Liver (tissue), 8 donors: ENCODE measurements at regions not wholly inside any gene's neighbourhood (a gene's known extent, or its start where the extent isn't known, plus 50 kb on each side); places are given as distances from the start of the nearest gene placed in this dataset.

ENCODE experiments used
- DNase-seq: peaks from one replicate; pipeline ENCODE4 v3.0.0-alpha.2; 2017; ENCODE audit warnings: low spot score
- H3K27ac ChIP-seq, 2 donors: one replicate each; pipeline ENCODE4 v1.7.0; 2013; ENCODE audit warnings: inconsistent platforms in 2 of 2, low read length in 2 of 2, control low read depth in 1 of 2, low read depth in 1 of 2, mild to moderate bottlenecking in 1 of 2
- H3K27me3 ChIP-seq, 4 donors: one replicate each; pipeline versions ENCODE4 v1.6.1 to v1.7.0; 2013; ENCODE audit warnings: low read length in 3 of 4, inconsistent platforms in 1 of 4, mild to moderate bottlenecking in 1 of 4, moderate library complexity in 1 of 4; ENCODE audit not compliant: control insufficient read depth in 4 of 4, insufficient read depth in 4 of 4
- H3K36me3 ChIP-seq, 4 donors: one replicate each; pipeline versions ENCODE4 v1.6.1 to v1.7.0; 2013; ENCODE audit warnings: low read length in 3 of 4, mild to moderate bottlenecking in 3 of 4, low read depth in 1 of 4, moderate library complexity in 1 of 4; ENCODE audit not compliant: control insufficient read depth in 4 of 4, insufficient read depth in 3 of 4
- H3K4me1 ChIP-seq, 4 donors: one replicate each; pipeline versions ENCODE4 v1.6.1 to v1.7.0; 2013; ENCODE audit warnings: low read length in 3 of 4, mild to moderate bottlenecking in 3 of 4, moderate library complexity in 1 of 4; ENCODE audit not compliant: control insufficient read depth in 4 of 4, insufficient read depth in 4 of 4
- H3K4me3 ChIP-seq, 3 donors: one replicate each; pipeline versions ENCODE4 v1.6.1 to v1.7.0; 2013; ENCODE audit warnings: low read length in 3 of 3, control low read depth in 1 of 3, low read depth in 1 of 3, mild to moderate bottlenecking in 1 of 3
- H3K9ac ChIP-seq, 2 donors: one replicate each; pipeline ENCODE4 v1.7.0; 2013; ENCODE audit warnings: low read length in 2 of 2, mild to moderate bottlenecking in 2 of 2, moderate library complexity in 2 of 2, control low read depth in 1 of 2, low read depth in 1 of 2
- H3K9me3 ChIP-seq, 4 donors: one replicate each; pipeline versions ENCODE4 v1.6.1 to v1.7.0; 2013; ENCODE audit warnings: low read length in 3 of 4; ENCODE audit not compliant: control insufficient read depth in 4 of 4
- ATF3 ChIP-seq: IDR thresholded peaks from 2 replicates; pipeline ENCODE4 v1.6.1; 2016; ENCODE audit warnings: antibody characterized with exemption
- CTCF ChIP-seq: fragments of 150-350 bp; IDR thresholded peaks from 2 replicates; pipeline ENCODE4 v1.5.1; 2017; ENCODE audit warnings: improper control_type of control experiment, low read depth, low read length; ENCODE audit not compliant: missing input control
- FOXA2 ChIP-seq: IDR thresholded peaks from 2 replicates; pipeline ENCODE4 v1.6.1; 2016; ENCODE audit warnings: antibody characterized with exemption
- HNF4G ChIP-seq: IDR thresholded peaks from 2 replicates; pipeline ENCODE4 v1.6.1; 2016; ENCODE audit warnings: antibody characterized with exemption
- NR2F2 ChIP-seq: IDR thresholded peaks from 2 replicates; pipeline ENCODE4 v1.6.1; 2016; ENCODE audit warnings: antibody characterized with exemption
- REST ChIP-seq: IDR thresholded peaks from 2 replicates; pipeline ENCODE4 v1.6.1; 2016; ENCODE audit warnings: antibody characterized with exemption, mild to moderate bottlenecking
- YY1 ChIP-seq: IDR thresholded peaks from 2 replicates; pipeline ENCODE4 v1.6.1; 2016; ENCODE audit warnings: antibody characterized with exemption, mild to moderate bottlenecking
- WGBS: extraction: QIAGEN DNeasy Blood & Tissue Kit; methylation state at CpG from one replicate; pipeline ENCODE4 v1.1.7; 2013; 5-methylcytosine and 5-hydroxymethylcytosine counted together
- donor health status: healthy.
- donor health status: healthy.
- donor health status: healthy.
- donor health status: healthy.
- donor health status: healthy.

- DNase-seq, result no peak
- Histone ChIP-seq H3K4me3 (no peak overlapping the region), H3K36me3 (no peaks in the 10 kb centered on the region), H3K27me3 (no peaks in the 10 kb centered on the region), H3K4me1 (peaks cover 2 to 9% (median 3%) of the 10 kb centered on the region in 4 donors), H3K9ac (no peak overlapping the region), H3K9me3 (no peaks in the 10 kb centered on the region), H3K27ac (no peak overlapping the region)
- no peak for TF ChIP-seq CTCF
- 88% methylated on average over 7 of the region's 7 CpGs for WGBS
Measured at GRCh38 chr12:125999628-126000027, 934.4 kb downstream of the AACS start.

- no peak for DNase-seq
- WGBS, result 79% methylated on average over 6 of the region's 6 CpGs
- H3K36me3 ChIP-seq, result no peaks in the 10 kb centered on the region
Measured at GRCh38 chr12:126019385-126019784, 954.1 kb downstream of the AACS start.

More at GRCh38 chr12:126019385-126019784, 954.1 kb downstream of the AACS start:
- peaks cover 9 to 18% (median 13%) of the 10 kb centered on the region in 4 donors for H3K9me3 ChIP-seq
- H3K9ac ChIP-seq, result no peak overlapping the region
- H3K27ac ChIP-seq, result no peak overlapping the region
- no peaks in the 10 kb centered on the region for H3K4me1 ChIP-seq
- no peaks in the 10 kb centered on the region for H3K27me3 ChIP-seq
- no peak overlapping the region for H3K4me3 ChIP-seq
- TF ChIP-seq CTCF, result no peak
- no peak for TF ChIP-seq HNF4G
- no peak for TF ChIP-seq FOXA2
- TF ChIP-seq NR2F2, result no peak
- no peak for TF ChIP-seq YY1
- no peak for TF ChIP-seq ATF3
- TF ChIP-seq REST, result no peak
